Skeletal muscle cell (primary cell): ENCODE measurements at regions not wholly inside any gene's neighbourhood (a gene's known extent, or its start where the extent isn't known, plus 50 kb on each side); places are given as distances from the start of the nearest gene placed in this dataset.

ENCODE experiments used
- DNase-seq: peaks from one replicate; pipeline ENCODE4 v3.0.0-alpha.2; 2010; ENCODE audit warnings: low read depth
- H3K4me3 ChIP-seq: 2 replicates; pipeline ENCODE4 v1.5.1; 2011; ENCODE audit warnings: low read depth, mild to moderate bottlenecking, control low read depth, low read length, moderate library complexity

- no peak for DNase-seq
- H3K4me3 ChIP-seq: no peak overlapping the region
Observed at GRCh38 chr13:22128441-22129408, 457.9 kb downstream of the FGF9 start.

DNA sequence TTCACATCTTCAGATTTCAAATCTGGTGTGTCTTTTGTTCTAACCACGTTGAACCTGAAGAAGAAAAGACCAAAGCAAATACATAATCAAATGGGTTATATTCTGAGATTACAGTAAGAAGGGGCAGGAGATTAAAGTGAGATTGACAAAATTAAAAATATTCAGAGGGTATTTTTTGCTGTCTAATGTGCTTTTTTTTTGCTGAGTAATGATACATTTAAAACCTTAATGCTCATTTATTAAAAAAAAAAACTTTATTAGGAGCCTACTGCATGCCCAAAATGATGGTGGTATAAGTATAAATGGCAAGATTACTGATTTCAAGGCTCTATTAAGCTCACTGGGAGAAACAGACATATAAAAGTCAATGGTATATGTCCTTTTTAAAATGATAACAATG, 459.4 kb downstream of the FGF9 start:
- no peak overlapping the region for H3K4me3 ChIP-seq
- DNase-seq: no peak

DNA sequence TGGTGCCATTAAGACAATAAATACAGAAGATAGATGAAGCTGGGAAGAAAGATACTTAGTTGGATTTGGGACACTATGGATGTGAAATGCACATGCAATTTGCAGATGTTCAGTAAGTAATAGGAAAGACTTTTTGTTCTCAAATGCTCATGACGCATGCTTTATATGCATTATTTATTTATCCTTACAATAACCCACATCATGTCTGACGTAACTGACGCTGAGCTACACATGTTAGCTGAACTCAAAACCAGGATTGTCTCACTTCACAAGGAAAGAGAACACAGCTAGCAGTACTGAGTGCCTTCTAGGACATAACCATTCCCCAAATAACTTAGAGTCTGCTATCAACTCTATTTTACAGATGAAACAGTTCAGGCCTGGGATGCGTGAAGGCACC, 463.4 kb downstream of the FGF9 start:
- no peak overlapping the region for H3K4me3 ChIP-seq
- DNase-seq: no peak

DNA sequence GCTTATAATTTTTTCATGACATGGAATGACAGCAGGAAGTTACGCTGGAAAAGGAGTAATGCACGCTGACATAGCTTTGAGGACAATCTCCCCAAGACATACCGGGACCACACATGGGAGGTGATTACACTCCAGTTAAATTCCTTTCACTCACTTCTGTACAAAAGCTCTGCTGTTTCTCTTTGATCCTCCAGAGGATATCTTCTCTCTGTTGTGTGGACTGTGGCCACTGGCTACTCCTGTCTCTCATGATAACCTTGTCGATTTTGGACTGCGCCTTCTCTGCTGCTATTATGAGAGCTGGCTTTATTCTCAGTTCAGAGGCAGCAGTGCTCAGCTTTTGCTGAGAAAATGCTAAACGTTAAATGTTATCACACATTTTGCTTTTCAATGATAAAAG, 464.6 kb downstream of the FGF9 start:
- no peak for DNase-seq

GRCh38 chr13:22137361-22138050, 466.6 kb downstream of the FGF9 start:
- DNase-seq: no peak
- no peak overlapping the region for H3K4me3 ChIP-seq

More for the DNA sequence above, 464.6 kb downstream of the FGF9 start:
- H3K4me3 ChIP-seq: no peak overlapping the region

DNA sequence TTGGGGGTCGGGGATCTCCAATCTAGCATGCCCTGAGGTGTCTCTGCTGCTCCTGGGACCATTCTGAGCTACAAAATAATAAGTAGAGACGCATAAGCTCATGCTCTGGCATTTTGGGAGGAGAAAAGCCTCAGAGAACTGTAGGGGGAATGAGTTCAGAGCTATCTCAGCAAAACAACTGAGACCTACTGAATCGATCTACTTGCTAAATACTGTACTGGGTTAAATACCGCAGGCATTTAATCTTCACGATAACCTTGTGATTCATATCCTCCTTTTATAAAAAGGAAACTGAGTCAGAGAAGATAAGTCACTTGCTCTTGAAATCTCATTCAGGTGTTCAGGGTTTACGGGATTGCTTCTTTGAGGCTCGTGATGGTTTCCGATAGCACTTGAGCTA, 468.1 kb downstream of the FGF9 start:
- no peak overlapping the region for H3K4me3 ChIP-seq
- DNase-seq: no peak

- DNase-seq: no peak
- no peak overlapping the region for H3K4me3 ChIP-seq
Observed at GRCh38 chr13:22141716-22142115, 470.8 kb downstream of the FGF9 start.

- no peak overlapping the region for H3K4me3 ChIP-seq
- DNase-seq: no peak
Observed at GRCh38 chr13:22143671-22144070, 472.8 kb downstream of the FGF9 start.

DNA sequence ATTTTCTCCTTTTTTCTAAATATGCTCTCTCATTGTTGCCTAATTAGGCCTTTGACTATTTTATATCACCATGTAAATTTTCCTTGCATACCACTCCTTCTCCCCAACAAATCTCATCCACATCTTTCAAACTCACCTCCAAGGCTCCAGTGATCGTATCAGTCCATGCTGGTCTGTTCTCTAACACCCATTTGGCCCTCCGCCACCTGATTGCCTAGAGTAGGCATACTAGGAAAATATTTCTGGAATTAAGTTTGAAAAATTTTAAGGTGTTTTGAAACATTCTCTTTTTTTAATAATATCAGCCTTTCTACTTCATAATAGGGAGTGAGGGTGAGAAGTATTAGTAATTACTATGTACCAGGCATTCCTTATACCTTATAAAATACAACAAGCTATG, 473.9 kb downstream of the FGF9 start:
- no peak for DNase-seq
- no peak overlapping the region for H3K4me3 ChIP-seq

DNA sequence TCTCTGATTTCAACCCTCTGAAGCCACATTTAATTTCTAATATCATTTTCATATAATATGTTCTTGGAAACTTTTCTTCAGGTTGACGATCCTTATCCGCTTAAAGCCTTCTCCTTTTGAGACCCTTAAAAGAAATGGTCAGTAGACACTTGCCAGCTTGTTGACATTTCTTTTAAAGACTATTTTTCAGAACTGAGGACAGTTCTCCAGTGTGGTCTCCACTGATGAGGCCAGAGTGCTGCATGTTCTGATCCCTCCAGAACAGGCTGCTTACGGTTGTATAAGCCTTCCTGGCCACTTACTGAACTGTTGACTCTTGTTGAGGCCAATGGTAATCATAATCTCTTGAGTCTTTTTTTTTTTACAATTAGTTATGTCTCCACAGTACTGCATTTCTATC, 477.3 kb downstream of the FGF9 start:
- H3K4me3 ChIP-seq: no peak overlapping the region
- no peak for DNase-seq

GRCh38 chr13:22152751-22153150, 481.9 kb downstream of the FGF9 start:
- DNase-seq: no peak
- no peak overlapping the region for H3K4me3 ChIP-seq

- no peak for DNase-seq
Observed at GRCh38 chr13:22154041-22154440, 483.2 kb downstream of the FGF9 start.

DNA sequence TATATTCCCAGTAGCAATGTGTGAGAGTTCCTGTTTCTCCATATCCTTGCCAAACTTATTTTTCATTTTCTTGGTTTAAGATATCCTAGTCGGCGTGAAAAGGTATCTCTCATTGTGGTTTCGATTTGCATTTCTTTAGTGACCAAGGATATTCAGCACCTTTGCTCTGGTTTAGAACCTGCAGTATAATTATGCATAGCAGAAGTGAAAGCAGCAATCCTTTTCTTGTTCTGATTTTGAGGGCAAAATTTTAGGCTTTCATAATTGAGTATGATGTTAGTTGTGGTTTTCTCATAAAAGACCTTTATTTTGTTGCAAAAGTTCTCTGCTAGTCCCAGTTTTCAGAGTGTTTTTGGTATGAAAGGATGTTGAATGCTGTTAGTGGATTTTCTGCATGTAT, 491.0 kb downstream of the FGF9 start:
- H3K4me3 ChIP-seq: no peak overlapping the region
- no peak for DNase-seq

More at GRCh38 chr13:22154041-22154440, 483.2 kb downstream of the FGF9 start:
- H3K4me3 ChIP-seq: no peak overlapping the region

- H3K4me3 ChIP-seq: no peak overlapping the region
- no peak for DNase-seq
Observed at GRCh38 chr13:22162889-22163288, 492.0 kb downstream of the FGF9 start.

DNA sequence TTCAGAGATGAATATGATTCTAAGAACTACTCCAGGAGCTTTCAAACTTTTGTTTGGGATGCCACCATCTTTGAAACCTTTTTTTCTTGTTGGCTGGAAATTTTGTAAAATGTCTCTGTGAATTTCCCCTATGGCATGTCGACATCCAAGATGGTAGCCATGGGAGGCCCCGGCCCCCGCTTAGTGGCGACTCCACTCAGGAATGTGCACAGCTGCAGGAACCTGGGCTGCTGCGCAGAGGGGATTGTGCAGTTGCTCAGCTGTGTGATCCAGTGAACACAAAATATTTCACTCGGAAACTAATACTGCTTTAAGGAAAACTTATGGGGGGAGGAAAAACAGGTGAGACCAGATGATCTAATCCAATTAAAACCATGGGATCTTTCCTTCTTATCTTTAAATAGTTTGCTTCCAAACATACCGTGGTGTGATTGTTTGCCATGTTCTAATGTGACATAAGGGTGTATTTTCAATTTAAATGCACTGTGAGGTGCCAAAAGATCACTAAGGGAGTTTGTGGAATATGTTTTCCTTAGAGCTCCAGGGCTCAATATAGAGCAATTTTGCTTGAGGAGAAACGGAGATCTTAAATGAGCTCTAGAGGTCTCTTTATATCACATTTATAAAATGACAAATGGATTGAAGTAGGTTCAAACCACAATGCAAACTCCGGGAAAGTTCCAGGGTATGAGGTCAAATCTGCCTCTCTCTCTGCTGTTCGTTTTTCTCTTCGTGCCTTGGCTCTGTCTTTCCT, 497.7 kb downstream of the FGF9 start:
- no peak for DNase-seq
- H3K4me3 ChIP-seq: no peak overlapping the region

- H3K4me3 ChIP-seq: no peak overlapping the region
- no peak for DNase-seq
Observed at GRCh38 chr13:22169473-22169872, 498.6 kb downstream of the FGF9 start.

DNA sequence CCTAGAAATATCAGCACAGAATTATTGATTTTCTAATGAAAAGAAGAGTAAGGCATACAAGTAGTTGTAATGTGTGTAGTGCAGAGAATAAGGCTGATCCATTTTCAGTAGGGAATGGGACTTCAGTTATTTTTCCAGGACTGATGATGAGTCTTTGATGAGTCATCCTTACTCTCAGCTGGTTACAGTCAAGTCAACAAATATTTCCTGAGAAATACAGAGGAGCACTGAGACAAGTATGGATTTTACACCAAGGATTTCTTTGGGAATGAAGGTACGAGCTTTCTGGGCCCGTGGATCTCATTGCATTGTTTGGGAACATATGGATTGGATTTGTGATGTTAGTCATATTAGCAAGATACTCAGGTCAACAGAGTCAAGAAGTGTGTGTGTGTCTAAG, 502.7 kb downstream of the FGF9 start:
- DNase-seq: no peak

GRCh38 chr13:22175241-22175640, 504.4 kb downstream of the FGF9 start:
- DNase-seq: no peak
- no peak overlapping the region for H3K4me3 ChIP-seq

More for the DNA sequence above, 502.7 kb downstream of the FGF9 start:
- H3K4me3 ChIP-seq: no peak overlapping the region

GRCh38 chr13:22175815-22176214, 504.9 kb downstream of the FGF9 start:
- DNase-seq: no peak
- no peak overlapping the region for H3K4me3 ChIP-seq

GRCh38 chr13:22176968-22177520, 506.2 kb downstream of the FGF9 start:
- no peak for DNase-seq
- H3K4me3 ChIP-seq: no peak overlapping the region
